Activated CD4-positive, alpha-beta T cell treated with anti-CD3 and anti-CD28 coated beads, Interleukin-2, amount 50 U/mL, for 16 hours (primary cell): ENCODE measurements at regions not wholly inside any gene's neighbourhood (a gene's known extent, or its start where the extent isn't known, plus 50 kb on each side); places are given as distances from the start of the nearest gene placed in this dataset.

Experiments
- DNase-seq: peaks from one replicate; pipeline ENCODE4 v3.0.0-alpha.2; 2020

- no peak for DNase-seq
Observed at GRCh38 chr7:31171216-31171785, 119.2 kb downstream of the ADCYAP1R1 start.
